D721Med (cell line): ENCODE measurements at regions not wholly inside any gene's neighbourhood (a gene's known extent, or its start where the extent isn't known, plus 50 kb on each side); places are given as distances from the start of the nearest gene placed in this dataset.
A peak's percentile ranks its signal among the peaks of the same experiment; 100 is the strongest.
"Not testable (repeated sequence)": the region's sequence is repeated elsewhere in the genome, so short reads cannot be mapped to it uniquely, and the experiment has no call there.

ENCODE experiments used
- DNase-seq: peaks from one replicate; pipeline ENCODE4 v3.0.0; 2011; ENCODE audit warnings: low spot score; ENCODE audit not compliant: insufficient read length
- FAIRE-seq: peaks from 2 replicates; lab custom pipeline; 2011; peaks lifted over from hg19 to GRCh38; lab: Jason Lieb, UNC

DNA sequence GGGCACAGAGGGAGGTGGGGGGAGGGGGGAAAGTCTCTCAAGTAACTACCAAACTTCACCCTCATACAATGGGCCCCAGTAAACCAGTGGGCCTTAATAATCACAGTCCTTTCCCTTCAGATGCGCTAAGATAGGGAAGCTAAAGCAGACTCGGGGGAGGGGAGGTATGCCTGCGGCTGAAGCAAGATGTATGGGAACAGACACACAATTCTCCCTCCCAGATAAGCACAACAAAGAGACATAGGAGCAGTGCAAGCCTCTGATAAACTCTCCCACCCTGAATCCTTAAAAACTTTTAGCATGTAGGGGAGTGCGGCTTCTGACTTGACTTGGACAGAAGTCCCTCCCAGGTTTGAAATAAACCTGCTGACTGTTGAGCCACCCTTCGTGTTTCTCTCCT lies 54.7 kb downstream of the PROP1 start:
- FAIRE-seq, DNase-seq: not testable (repeated sequence)

DNA sequence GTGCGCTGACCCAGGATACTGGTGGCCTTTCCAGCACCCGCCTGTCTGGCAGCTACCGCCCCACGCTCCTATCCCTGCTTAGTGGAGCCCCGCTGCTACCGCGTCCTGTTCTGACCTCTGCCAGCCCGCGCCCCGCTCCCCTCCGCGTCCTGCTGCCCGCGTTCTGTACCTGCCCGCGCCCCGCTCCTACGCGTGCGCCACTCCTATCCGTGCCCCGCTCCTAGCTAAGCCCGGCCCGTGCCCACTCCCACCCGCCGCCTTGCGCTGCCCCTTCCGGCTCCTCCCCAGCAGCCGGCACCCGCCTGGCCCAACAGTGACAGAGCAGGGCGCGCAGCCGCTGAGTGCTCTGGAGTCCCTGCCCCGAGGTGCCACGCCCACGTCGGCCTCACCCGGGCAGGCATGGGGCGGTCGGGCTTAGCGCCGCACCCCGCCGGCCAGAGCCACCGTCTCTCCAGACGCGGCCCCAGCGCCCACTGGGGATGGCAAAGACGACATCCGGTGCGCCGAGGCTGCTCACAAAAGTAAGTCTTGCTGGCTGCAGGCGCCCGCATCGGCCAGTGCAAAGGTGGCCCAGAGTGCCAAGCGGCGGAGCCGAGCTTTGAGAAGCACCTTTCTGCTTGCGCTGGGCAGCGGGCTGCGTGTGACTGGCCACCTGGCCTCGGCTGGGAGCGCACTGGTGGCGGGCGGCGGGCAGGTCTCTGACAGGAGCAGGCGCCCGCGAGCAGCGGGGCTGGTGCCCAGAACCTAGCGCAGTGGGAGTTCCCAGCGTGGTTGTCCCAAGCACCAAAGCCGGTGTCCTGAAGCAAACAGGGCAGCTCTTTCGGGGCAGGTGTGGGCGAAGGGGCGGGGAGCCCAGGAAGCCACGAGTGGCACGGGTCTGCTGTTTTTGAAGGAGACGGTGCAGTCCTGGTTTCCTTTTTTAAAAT lies 56.5 kb downstream of the PROP1 start:
- FAIRE-seq, DNase-seq: not testable (repeated sequence)

DNA sequence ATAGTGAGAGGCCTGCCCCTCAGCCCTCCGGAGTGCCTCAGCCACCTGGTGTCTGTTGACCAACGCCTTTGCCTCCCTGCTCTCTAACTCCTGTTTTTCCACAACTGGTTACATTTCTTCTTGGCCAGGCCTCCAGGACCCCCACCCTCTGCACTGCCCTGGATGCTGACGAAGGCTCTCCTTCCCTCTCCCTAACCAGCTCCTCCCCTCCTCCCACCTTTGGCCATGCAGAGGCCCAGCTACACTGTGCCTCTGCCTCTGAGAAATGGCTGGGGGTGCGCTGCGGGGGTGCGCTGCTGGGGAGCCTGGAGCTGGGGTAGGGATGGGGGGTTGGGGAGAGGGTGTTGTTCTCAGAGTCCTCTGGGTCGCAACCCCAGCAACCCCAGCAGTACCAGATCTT lies 57.3 kb downstream of the PROP1 start:
- not testable (repeated sequence) for FAIRE-seq, DNase-seq

DNA sequence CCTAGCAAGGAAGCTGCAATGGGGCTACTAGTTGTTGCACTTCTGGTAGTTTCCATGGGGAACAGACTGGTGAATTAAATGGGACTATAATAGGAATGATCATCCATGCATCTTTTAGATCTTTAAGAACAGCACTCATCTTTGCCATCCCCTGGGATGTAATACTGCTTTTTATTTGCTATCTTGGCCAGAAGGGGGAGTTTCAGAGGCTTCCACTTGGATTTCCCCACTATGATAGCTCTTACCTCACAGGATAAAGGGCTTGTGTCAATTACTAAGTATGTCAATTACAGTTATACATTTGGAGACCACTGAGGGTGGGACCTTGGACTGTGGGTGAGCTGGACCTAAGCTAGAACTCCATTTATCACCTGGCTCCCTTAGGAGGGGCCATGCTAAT lies 61.8 kb downstream of the PROP1 start:
- FAIRE-seq, DNase-seq: not testable (repeated sequence)

DNA sequence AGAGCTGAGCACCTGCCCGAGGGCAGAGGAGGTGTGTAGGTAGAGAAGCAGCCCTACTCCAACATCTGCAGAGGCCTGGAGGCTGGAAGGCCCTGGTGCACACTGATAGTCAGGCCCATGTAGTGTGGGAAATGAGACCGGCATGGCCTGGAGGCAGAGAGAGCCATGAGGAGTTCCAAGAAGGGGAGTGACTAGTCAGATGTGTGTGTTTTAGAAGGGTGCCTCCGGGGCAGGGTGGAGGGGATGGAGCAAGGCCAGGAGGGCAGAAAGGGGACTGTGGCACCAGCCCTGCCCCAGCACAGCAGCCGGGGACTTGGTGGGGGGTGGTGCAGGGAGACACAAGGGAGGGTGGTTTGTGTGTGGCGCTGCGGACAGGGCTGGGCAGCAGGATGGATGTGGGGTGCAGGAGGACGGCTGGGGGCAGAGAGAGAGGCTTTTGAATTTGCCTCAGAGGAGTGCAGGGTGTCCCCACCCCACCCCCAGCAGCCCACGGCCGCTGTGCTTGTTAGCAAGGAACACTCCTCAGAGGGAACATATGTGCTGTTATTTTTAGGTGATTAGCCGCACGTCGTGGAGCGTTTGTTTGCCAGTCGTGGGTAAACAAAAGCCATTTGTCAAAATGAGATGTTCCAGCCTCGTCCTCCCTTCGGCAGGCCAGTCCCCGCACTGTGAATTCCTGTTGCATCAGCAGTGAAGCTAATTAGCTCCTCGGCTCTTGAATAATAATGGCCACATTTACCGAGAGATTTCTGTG lies 65.6 kb downstream of the PROP1 start:
- not testable (repeated sequence) for DNase-seq, FAIRE-seq

DNA sequence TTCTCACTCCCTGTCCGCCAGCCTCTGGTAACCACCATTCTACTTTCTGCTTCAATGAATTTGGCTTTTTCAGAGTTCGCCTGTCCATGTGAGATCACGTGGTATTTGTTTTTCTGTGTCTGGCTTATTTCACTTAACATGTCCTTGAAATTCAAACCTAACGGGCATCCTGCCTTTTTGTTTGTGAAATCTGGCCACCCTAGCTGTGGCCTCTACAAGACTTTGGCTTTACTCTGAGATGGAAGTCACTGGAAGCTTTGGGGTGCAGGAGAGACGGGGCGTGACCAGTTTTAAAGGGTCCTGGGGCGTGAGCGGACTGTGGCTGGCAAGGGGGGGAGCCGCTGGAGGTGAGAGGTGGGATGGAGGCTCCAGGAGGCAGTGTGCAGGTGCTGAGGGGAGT lies 66.4 kb downstream of the PROP1 start:
- not testable (repeated sequence) for FAIRE-seq, DNase-seq

DNA sequence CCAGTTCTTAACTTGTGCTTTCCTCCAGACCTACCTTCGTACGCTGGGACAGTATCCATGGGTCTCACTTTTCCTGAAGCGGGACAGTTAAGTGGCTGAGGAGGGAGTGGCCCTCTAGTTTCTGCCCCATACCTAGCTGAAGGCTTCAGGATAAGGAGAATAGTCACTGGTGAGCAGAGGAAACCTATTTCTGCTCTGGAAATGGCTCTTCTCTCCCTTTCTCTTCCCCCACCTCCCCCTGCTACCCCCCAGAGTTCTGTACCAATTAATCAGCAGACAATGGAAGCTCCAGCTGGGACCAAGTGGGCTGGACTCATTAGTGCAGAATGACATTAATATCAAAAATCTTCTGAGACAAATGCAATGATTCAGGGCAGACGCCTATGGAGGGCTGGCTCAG lies 68.5 kb downstream of the PROP1 start:
- not testable (repeated sequence) for FAIRE-seq, DNase-seq

DNA sequence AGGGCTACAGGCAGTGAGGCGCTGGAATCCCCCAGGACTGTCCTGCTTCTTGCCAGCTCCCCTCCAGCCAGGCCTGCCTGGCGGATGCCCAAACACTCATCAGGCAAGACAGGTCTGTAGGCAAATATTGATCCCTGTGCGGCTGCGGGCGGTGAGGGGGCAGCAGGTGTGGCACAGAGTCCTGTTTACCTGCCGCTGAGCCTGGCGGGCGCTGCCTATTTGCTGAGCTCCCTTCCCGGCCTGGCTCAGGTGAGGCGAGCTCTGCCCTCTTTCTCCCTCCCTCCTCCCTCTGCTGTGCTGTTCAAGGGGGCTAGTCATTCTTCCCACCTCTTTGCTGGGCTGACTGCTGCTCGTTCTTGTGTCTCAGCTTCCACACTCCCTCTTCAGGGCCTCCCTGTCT lies 71.5 kb downstream of the PROP1 start:
- not testable (repeated sequence) for FAIRE-seq, DNase-seq

DNA sequence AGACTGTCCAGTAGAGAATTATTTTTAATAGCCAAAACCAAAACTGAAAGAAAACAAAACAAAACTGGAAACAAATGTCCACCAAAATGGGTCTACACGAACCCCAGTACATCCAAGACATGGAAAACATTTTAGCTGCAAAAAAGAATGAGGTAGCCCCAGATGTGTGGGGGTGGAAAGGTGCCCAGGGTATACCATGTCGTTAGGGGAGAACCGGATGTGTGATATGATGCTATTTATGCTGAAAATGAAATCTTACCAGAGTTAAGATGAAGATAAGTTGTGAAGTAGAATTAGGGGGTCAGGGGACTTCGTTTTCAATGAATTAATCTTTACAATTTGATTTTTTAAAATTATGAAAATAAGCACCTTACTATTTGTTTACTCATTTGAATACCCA lies 72.2 kb downstream of the PROP1 start:
- not testable (repeated sequence) for DNase-seq, FAIRE-seq

DNA sequence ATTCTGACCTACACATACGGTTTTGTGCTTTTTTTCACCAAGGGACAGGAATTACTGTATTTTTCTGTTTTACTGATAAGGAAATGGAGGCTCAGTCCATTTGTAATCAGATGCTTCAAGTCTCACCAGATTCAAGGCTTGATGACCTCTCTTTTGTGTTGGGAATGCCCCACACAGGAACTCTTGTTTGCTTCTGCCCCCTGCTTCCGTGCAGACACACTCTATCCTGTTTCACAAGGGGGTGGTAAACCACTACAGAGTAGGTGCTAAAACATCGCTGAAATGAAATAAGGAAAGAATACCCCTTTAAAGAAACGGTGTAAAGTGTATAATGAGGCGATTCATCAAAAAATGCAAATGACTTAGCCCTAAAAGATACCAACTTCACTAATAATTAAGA lies 72.9 kb downstream of the PROP1 start:
- not testable (repeated sequence) for DNase-seq, FAIRE-seq

DNA sequence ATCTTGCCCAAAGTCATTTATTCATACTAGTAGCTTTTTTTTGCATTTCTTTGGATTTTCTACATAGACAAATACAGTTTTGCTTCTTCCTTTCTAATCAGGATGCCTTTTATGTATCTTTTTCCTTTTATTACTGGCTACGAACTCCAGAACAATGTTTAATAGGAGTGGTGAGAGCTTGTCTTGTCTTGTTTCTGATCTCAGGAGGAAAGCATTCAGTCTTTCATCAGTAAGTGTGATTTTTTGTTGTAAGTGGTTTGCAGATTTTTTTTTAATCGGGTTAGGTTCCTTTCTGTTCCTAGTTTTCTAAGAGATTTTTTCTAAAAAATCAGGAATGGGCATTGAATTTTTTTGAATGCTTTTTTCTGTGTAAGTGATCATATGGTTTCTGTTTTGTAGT lies 86.8 kb downstream of the PROP1 start:
- DNase-seq: not testable (repeated sequence)
- FAIRE-seq: peak; percentile 90

DNA sequence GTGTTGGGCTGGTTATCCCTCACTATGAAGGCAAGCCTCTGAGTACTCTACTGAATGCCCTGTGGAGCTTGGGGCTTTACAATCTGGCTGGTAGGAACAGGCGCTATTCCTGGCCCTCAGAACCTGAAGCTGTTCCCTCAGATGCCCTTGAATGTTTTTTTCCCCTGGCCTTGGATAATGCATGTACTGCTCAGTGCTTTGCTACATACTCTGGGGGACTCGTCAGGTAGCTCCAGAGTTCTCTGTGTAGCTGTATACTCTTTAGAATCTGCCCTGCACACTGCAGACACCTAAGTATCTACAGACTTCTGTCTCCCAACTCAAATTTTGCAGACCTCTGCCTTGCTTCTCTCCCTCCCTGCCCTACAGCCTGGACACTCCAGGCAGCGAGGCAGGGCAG lies 93.2 kb downstream of the PROP1 start:
- DNase-seq, FAIRE-seq: not testable (repeated sequence)

DNA sequence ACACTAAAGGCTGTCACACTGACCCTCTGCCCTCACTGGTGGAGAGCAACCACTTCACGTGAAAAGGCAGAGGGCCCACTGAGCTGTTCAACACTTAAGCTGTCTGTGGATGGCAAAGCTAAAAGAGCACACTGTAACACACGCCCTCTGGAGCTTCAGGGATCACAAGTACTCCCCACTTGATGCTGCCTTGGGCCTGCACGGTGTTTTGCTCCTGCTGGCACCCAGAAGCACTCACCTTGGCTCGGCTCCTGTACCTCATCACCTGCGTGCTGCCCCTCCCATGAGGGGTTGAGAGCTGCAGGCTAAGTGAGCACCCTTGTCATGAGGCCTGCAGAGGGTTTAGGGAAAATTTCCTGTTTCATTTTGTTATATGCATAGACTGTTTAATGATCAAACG lies 96.0 kb downstream of the PROP1 start:
- FAIRE-seq, DNase-seq: not testable (repeated sequence)

DNA sequence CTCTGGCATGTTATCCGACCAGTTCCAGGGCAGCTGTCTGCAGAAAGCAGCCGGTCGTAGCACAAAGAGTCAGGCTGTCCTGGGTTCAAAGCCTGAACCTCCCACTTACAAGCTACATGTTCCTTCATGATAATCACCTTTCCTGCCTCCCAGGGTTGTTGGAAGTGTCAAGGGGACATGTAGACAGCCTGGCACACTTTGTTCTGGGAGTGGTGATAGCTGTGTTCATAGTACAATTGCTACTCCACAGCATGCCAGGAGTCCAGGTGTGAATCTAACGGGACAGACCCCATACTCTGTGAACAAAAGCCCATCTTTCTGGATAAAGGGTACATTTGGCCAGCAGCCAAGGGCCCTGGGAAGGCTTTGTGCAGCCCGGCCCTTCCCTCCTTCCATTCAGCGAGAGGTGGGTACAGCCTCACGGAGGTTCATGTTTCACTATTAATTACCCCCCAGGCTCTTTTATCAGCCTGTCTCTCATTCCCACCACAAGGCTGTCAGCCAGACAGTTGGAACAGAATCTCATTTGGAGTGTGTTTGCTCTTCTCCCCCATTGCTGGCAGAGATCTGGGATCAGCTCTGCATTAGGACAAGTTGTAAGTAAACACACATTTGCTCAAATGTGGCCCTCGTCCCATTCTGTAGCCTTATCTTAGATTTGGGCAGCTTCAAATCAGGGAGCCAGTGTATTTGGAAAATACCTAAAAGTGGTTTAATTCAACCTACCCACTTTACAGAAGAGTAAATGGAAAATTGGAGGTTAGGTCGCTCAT lies 101.2 kb downstream of the PROP1 start:
- FAIRE-seq, DNase-seq: not testable (repeated sequence)

DNA sequence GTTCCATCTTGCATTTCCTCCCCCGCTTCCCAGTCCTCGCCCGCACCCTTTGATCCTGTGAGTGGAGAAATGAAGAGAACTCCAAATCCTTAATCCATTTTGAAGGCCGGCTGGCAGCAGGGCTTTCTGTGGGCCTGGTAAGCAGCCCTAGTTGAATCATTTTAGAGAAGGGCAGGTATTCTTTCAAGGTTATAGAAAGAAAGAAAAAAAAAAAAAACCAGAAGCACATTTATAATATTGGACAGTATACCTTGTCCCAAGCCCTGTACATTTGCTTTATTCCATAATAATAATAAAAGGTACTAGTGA lies 103.7 kb downstream of the PROP1 start:
- FAIRE-seq: not testable (repeated sequence)

More for the DNA sequence above, 103.7 kb downstream of the PROP1 start:
- DNase-seq: not testable (repeated sequence)
